ENCODE measurements at regions not wholly inside any gene's neighbourhood (a gene's known extent, or its start where the extent isn't known, plus 50 kb on each side); places are given as distances from the start of the nearest gene placed in this dataset.
A peak's percentile ranks its signal among the peaks of the same experiment; 100 is the strongest.

- TF ChIP-seq AEBP2 (tag by site-specific recombination; IDR thresholded peaks at IDR 0.05; ENCODE audit: borderline replicate concordance): no peak
- no peak for TF ChIP-seq ZNF529 (tag by site-specific recombination; IDR thresholded peaks at IDR 0.05; ENCODE audit: insufficient replicate concordance)
- TF ChIP-seq ZNF394 (tag by site-specific recombination; IDR thresholded peaks at IDR 0.05; ENCODE audit: borderline replicate concordance): peak; percentile 85
- 0 out of 2 replicates have a peak, but pooled peaks have one; percentile 6 for TF ChIP-seq ZNF146 (tag by site-specific recombination; IDR thresholded peaks at IDR 0.05)
- 0 out of 2 replicates have a peak, but pooled peaks have one; percentile 19 for TF ChIP-seq ZNF518A (tag by site-specific recombination; conservative IDR thresholded peaks at IDR 0.05; ENCODE audit: low read depth)
- peak; percentile 78 for TF ChIP-seq KLF16 (tag by site-specific recombination; IDR thresholded peaks at IDR 0.05)
- peak; percentile 62; the same call in 1 of the 2 replicates for TF ChIP-seq GFI1B (tag by site-specific recombination; IDR thresholded peaks at IDR 0.05)
- TF ChIP-seq ZNF645 (tag by site-specific recombination; IDR thresholded peaks at IDR 0.05): 0 out of 2 replicates have a peak, but pooled peaks have one; percentile 8
- TF ChIP-seq PRDM6 (tag by site-specific recombination; IDR thresholded peaks at IDR 0.05): peak; percentile 67
- no peak for TF ChIP-seq ZNF311 (tag by site-specific recombination; IDR thresholded peaks at IDR 0.05; ENCODE audit: borderline replicate concordance)
- TF ChIP-seq KLF1 (tag by site-specific recombination; IDR thresholded peaks at IDR 0.05): peak; percentile 89
- no peak for TF ChIP-seq ZNF548 (tag by site-specific recombination; IDR thresholded peaks at IDR 0.05)
- no peak for TF ChIP-seq ZNF202 (tag by site-specific recombination; IDR thresholded peaks at IDR 0.05; ENCODE audit: borderline replicate concordance)
- TF ChIP-seq ZBTB44 (tag by site-specific recombination; IDR thresholded peaks at IDR 0.05): peak; percentile 94
- TF ChIP-seq ZNF544 (tag by site-specific recombination; IDR thresholded peaks at IDR 0.05): no peak
- no peak for TF ChIP-seq ZNF830 (tag by site-specific recombination; IDR thresholded peaks at IDR 0.05; ENCODE audit: low read depth)
- peak; percentile 85 for TF ChIP-seq ZNF561 (tag by site-specific recombination; IDR thresholded peaks at IDR 0.05; ENCODE audit: borderline replicate concordance)
- TF ChIP-seq MEIS1 (CRISPR knock-in tag; IDR thresholded peaks at IDR 0.05; ENCODE audit: borderline replicate concordance): no peak
- TF ChIP-seq ZNF114 (tag by site-specific recombination; IDR thresholded peaks at IDR 0.05): no peak
- no peak for TF ChIP-seq GLI4 (tag by site-specific recombination; IDR thresholded peaks at IDR 0.05)
- no peak for TF ChIP-seq ZNF221 (tag by site-specific recombination; IDR thresholded peaks at IDR 0.05; ENCODE audit: borderline replicate concordance)
- TF ChIP-seq ZNF211 (tag by site-specific recombination; IDR thresholded peaks at IDR 0.05; ENCODE audit: low read depth): no peak
- TF ChIP-seq PRDM10 (tag by site-specific recombination; IDR thresholded peaks at IDR 0.05): peak; percentile 95
Measured at GRCh38 chr21:38985568-38986378, 180.0 kb downstream of the ETS2 start (continued).
